ENCODE measurements at regions not wholly inside any gene's neighbourhood (a gene's known extent, or its start where the extent isn't known, plus 50 kb on each side); places are given as distances from the start of the nearest gene placed in this dataset.

DNA sequence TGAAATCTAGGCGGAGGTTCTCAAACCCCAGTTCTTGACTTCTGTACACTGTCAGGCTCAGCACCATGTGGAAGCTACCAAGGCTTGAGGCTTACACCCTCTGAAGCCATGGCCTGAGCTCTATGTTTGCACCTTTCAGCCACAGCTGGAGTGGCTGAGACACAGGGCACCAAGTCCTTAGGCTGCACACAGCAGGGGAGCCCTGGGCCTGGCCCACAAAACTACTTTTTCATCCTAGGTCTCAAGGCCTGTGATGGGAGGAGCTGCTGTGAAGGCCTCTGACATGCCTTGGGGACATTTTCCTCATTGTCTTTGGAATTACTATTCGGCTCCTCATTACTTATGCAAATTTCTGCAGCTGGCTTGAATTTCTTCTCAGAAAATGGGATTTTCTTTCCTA is 503.2 kb upstream of the PCDH20 start:
- Histone ChIP-seq H3K23ac (ENCODE audit: low read depth, low read length) (no peak overlapping the region), H3K4me2 (ENCODE audit: low read depth, low read length) (no peak overlapping the region), H2BK5ac (ENCODE audit: low read depth, low read length, poor library complexity, severe bottlenecking) (no peak overlapping the region), H2AK5ac (ENCODE audit: low read depth, low read length) (no peak overlapping the region), H2BK15ac (ENCODE audit: low read depth, low read length) (no peak overlapping the region), H4K5ac (ENCODE audit: low read depth, low read length) (no peak overlapping the region), H4K91ac (ENCODE audit: insufficient read depth, low read depth, low read length) (no peak overlapping the region), H3K36me3 (ENCODE audit: control insufficient read depth, insufficient read depth, low read length) (no peaks in the 10 kb centered on the region), H4K20me1 (ENCODE audit: insufficient read depth, low read length) (no peaks in the 10 kb centered on the region), H3K4me3 (ENCODE audit: insufficient read depth, low read depth, low read length) (no peak overlapping the region), H4K8ac (ENCODE audit: low read depth in 2 of 2, low read length in 2 of 2) (no peak overlapping the region), H3K79me1 (ENCODE audit: low read depth in 1 of 2, low read length in 2 of 2) (no peaks in the 10 kb centered on the region), H3K27ac (ENCODE audit: insufficient read depth, low read length) (no peak overlapping the region), H3K27me3 (ENCODE audit: control insufficient read depth, insufficient read depth, low read length) (no peaks in the 10 kb centered on the region), H2AK9ac (replicated peaks; ENCODE audit: low read depth, low read length, poor library complexity) (no peak overlapping the region), H3K4ac (ENCODE audit: low read depth, low read length) (no peak overlapping the region), H3K56ac (ENCODE audit: extremely low read depth, insufficient read depth, low read length) (no peak overlapping the region), H2AFZ (replicated peaks; ENCODE audit: low read length, poor library complexity) (no peak overlapping the region), H3K18ac (ENCODE audit: low read depth, low read length) (no peak overlapping the region), H3K4me1 (ENCODE audit: control insufficient read depth, insufficient read depth, low read length) (no peaks in the 10 kb centered on the region), H3K9me3 (ENCODE audit: control insufficient read depth, insufficient read depth, low read length) (0 out of 2 replicates have a peak, but pooled peaks cover 1% of the 10 kb centered on the region), H2BK120ac (ENCODE audit: low read depth, low read length) (no peak overlapping the region), H3K9ac (ENCODE audit: low read depth, low read length) (no peak overlapping the region), H3K14ac (replicated peaks; ENCODE audit: low read depth, low read length) (no peak overlapping the region), H3K9me1 (ENCODE audit: insufficient read depth, low read length) (no peaks in the 10 kb centered on the region), H2BK20ac (ENCODE audit: low read depth, low read length) (no peak overlapping the region)
- in situ Hi-C loops (cut with MboI; ENCODE audit: low sequenced_read_pairs) = no loop called here
- BruUV-seq (replicated peaks) = no TSS peak
- intact Hi-C loops (cut with micrococcal nuclease) = no loop called here
- 60% methylated on average over 1 of the region's 2 CpGs; no CpG with 5 or more reads in 1 of the 2 experiments for WGBS, 2 experiments (ENCODE audit: extremely low coverage in 2 of 2, insufficient read length in 1 of 2)
- dilution Hi-C loops (cut with HindIII; ENCODE audit: low sequenced_read_pairs, unreplicated experiment) = no loop called here
- ChIA-PET CTCF (no interaction called here), POLR2A (ENCODE audit: unreplicated experiment) (no interaction called here)
- TF ChIP-seq CHD1 (IDR thresholded peaks at IDR 0.05; ENCODE audit: low read depth, low read length) = no peak
- TF ChIP-seq CTCF (conservative IDR thresholded peaks at IDR 0.05; ENCODE audit: low read depth, low read length) = no peak
- no peak for TF ChIP-seq USF2 (IDR thresholded peaks at IDR 0.05; ENCODE audit: low read depth, low read length)
- TF ChIP-seq RAD21 (IDR thresholded peaks at IDR 0.05; ENCODE audit: low read length) = no peak
- no peak for TF ChIP-seq MAFK (IDR thresholded peaks at IDR 0.05; ENCODE audit: low read depth, low read length)
- no peak for TF ChIP-seq RCOR1 (IDR thresholded peaks at IDR 0.05; ENCODE audit: insufficient replicate concordance, low read length)
- TF ChIP-seq ELK1 (IDR thresholded peaks at IDR 0.05; ENCODE audit: borderline replicate concordance, low read depth, low read length) = no peak
- TF ChIP-seq POLR2A (IDR thresholded peaks at IDR 0.05; ENCODE audit: low read depth, low read length) = no peak
- no peak for DNase-seq
- ATAC-seq (ENCODE audit: low read depth) = no peak
